HG02870 (cell line): ENCODE measurements at regions not wholly inside any gene's neighbourhood (a gene's known extent, or its start where the extent isn't known, plus 50 kb on each side); places are given as distances from the start of the nearest gene placed in this dataset.
A peak's percentile ranks its signal among the peaks of the same experiment; 100 is the strongest.
"Not testable (repeated sequence)": the region's sequence is repeated elsewhere in the genome, so short reads cannot be mapped to it uniquely, and the experiment has no call there.

Source experiments
- ATAC-seq: cut with Tn5 transposase; IDR thresholded peaks from one replicate; pipeline ENCODE4 v1.9.1; 2021; ENCODE audit warnings: mild to moderate bottlenecking, moderate library complexity; ENCODE audit not compliant: unreplicated experiment

GRCh38 chr10:42380926-42381547, 257.3 kb downstream of the ZNF33B start:
- no peak for ATAC-seq

GRCh38 chr10:42367532-42368230, 270.7 kb downstream of the ZNF33B start:
- ATAC-seq: peak; percentile 99

DNA sequence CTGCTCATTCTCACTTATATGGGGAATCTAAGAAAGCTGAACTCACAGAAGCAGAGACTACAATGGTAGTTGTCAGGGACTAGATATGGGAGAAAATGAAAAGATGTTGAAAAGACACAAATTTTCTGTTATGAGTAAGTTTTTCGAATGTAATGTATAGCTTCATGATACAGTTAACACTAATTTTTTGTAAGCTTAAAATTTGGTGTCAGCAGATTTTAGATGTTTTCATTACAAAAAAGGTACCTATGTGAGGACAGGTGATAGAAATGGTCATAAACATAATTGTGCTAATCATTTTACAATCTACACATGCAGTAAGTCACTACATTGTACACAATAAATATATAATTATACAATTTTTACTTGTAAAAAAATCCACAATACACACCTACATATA, 286.6 kb downstream of the ZNF33B start:
- no peak for ATAC-seq

- not testable (repeated sequence) for ATAC-seq
These were observed 301.6 kb downstream of the ZNF33B start for GRCh38 chr10:42336593-42337337.

GRCh38 chr10:42335653-42336296, 302.6 kb downstream of the ZNF33B start:
- ATAC-seq: not testable (repeated sequence)

DNA sequence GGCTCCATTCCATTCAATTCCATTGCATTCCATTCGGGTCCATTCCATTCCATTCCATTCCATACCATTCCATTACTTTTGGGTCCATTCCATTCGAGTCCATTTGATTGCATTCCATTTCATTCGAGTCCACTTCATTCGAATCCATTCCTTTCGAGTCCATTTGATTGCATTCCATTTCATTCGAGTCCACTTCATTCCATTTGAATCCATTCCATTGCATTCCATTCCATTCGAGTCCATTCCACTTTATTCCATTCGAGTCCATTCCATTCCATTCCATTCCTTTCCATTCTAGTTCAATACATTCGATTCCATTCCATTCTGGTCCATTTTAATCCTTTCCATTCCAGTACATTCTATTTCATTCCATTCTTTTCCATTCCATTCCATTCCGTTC, 334.0 kb downstream of the ZNF33B start:
- ATAC-seq: no peak

DNA sequence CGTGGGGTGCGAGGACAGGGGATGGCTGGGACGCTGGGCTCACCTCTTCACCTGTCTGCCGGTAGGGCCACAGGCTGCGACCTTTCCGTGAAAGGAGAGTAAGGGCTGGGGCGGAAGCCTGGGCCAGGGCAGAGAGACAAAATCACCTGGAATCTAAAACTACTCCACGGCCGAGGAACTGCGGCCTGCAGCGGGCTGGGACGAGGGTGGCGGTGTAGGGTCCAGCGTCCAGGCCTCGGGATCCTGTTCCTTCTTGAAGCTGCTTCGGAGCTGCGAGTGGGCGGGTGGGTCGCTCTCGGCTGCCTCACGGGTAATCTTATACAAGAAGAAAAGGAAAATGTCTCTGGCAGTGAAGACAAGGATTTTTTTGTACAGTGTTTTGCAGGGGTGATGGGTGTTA, 356.5 kb downstream of the ZNF33B start:
- ATAC-seq: not testable (repeated sequence)

GRCh38 chr10:42269788-42270187, 368.6 kb downstream of the ZNF33B start:
- not testable (repeated sequence) for ATAC-seq

DNA sequence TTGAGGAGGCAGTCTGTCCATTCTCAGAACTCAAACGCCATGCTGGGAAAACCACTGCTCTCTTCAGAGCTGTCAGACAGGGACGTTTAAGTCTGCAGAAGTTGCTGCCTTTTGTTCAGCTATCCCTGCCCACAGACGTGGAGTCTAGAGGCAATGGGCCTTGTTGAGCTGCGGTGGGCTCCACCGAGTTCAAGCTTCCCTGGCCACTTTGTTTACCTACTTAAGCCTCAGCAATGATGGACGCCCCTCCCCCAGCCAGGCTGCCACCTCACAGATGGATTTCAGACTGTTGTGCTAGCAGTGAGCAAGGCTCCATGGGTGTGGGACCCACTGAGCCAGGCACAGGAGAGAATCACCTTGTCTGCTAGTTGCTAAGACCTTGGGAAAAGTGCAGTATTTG, 375.1 kb downstream of the ZNF33B start:
- not testable (repeated sequence) for ATAC-seq

GRCh38 chr10:42243002-42243401, 395.4 kb downstream of the ZNF33B start:
- not testable (repeated sequence) for ATAC-seq

- ATAC-seq: no peak
These were observed 396.1 kb downstream of the ZNF33B start for GRCh38 chr10:42242135-42242805.

- ATAC-seq: not testable (repeated sequence)
These were observed 402.0 kb downstream of the ZNF33B start for GRCh38 chr10:42236401-42236800.

GRCh38 chr10:42235736-42236135, 402.6 kb downstream of the ZNF33B start:
- ATAC-seq: not testable (repeated sequence)

DNA sequence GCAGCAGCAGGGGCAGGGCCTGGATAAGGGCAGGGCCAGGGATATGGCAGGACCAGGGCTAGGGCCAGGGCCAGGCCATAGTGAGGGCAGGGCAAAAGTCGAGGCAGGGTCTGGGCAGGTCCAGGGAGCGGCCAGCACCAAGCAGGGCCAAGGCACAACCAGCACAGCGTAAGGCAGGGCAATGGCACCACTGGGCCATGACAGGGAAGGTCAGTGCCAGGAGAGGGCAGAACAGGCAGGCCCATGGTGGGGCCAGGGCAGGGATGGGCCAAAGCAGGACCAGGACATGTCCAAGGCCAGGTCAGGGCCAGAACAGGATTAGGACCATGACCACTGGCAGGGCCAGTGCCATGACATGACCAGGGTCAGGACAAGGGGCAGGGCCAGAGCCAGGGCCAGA, 403.1 kb downstream of the ZNF33B start:
- not testable (repeated sequence) for ATAC-seq

- ATAC-seq: not testable (repeated sequence)
These were observed 403.9 kb downstream of the ZNF33B start for GRCh38 chr10:42234506-42234905.

GRCh38 chr10:42233461-42234206, 404.7 kb downstream of the ZNF33B start:
- ATAC-seq: not testable (repeated sequence)

- not testable (repeated sequence) for ATAC-seq
These were observed 405.4 kb downstream of the ZNF33B start for GRCh38 chr10:42232955-42233354.

- ATAC-seq: not testable (repeated sequence)
These were observed 407.6 kb downstream of the ZNF33B start for GRCh38 chr10:42230812-42231211.

GRCh38 chr10:42230115-42230514, 408.3 kb downstream of the ZNF33B start:
- not testable (repeated sequence) for ATAC-seq

DNA sequence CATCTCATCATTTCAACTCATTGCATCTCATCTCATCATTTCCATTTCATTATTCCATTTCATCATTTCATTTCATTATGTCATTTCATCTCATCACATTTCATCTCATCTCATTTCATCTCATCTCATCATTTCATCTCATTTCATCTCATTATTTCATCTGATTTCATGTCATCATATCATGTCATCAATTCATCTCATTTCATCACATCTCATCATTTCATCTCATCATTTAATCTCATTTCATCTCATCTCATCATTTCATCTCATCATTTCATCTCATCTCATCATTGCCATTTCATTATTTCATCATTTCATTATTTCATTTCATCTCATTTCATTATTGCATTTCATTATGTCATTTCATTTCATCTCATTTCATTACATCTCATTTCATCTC, 410.5 kb downstream of the ZNF33B start:
- not testable (repeated sequence) for ATAC-seq
